G401.6 (cell line): ENCODE measurements at regions not wholly inside any gene's neighbourhood (a gene's known extent, or its start where the extent isn't known, plus 50 kb on each side); places are given as distances from the start of the nearest gene placed in this dataset.
A peak's percentile ranks its signal among the peaks of the same experiment; 100 is the strongest.
"Not testable (repeated sequence)": the region's sequence is repeated elsewhere in the genome, so short reads cannot be mapped to it uniquely, and the experiment has no call there.

ENCODE experiments used
- FAIRE-seq: peaks from 2 replicates; lab custom pipeline; 2012; peaks lifted over from hg19 to GRCh38; lab: Jason Lieb, UNC

GRCh38 chr20:52098186-52098585 is 93.4 kb downstream of the ZFP64 start:
- FAIRE-seq, result no peak

GRCh38 chr20:52096117-52096516 is 95.5 kb downstream of the ZFP64 start:
- no peak for FAIRE-seq

DNA sequence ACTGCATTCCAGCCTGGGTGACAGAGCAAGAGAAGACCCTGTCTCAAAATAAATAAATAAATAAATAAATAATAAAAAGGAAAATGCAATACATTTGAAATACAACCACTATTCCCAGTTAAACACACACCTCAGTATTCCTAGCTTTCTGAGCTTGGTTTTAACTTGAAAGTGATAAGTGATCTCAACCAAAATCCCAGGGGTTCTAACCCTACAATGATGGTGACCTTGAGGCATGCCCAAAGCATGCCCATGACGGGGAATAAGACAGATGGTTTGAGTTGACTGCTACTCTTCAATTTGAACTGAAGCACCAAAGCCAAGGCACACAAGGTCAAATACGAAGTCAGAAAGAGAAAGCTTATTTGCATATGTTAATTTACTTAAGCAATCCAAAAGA is 96.9 kb downstream of the ZFP64 start:
- no peak for FAIRE-seq

- no peak for FAIRE-seq
Measured at GRCh38 chr20:52093575-52093974, 98.0 kb downstream of the ZFP64 start.

- no peak for FAIRE-seq
Measured at GRCh38 chr20:52090035-52090434, 101.5 kb downstream of the ZFP64 start.

GRCh38 chr20:52087471-52087870 is 104.1 kb downstream of the ZFP64 start:
- FAIRE-seq, result no peak

- no peak for FAIRE-seq
Measured at GRCh38 chr20:52086878-52087277, 104.7 kb downstream of the ZFP64 start.

- no peak for FAIRE-seq
Measured at GRCh38 chr20:52084727-52085126, 106.9 kb downstream of the ZFP64 start.

GRCh38 chr20:52083627-52084232 is 107.8 kb downstream of the ZFP64 start:
- FAIRE-seq, result peak; percentile 94

- FAIRE-seq, result no peak
Measured at GRCh38 chr20:52082612-52083011, 109.0 kb downstream of the ZFP64 start.

DNA sequence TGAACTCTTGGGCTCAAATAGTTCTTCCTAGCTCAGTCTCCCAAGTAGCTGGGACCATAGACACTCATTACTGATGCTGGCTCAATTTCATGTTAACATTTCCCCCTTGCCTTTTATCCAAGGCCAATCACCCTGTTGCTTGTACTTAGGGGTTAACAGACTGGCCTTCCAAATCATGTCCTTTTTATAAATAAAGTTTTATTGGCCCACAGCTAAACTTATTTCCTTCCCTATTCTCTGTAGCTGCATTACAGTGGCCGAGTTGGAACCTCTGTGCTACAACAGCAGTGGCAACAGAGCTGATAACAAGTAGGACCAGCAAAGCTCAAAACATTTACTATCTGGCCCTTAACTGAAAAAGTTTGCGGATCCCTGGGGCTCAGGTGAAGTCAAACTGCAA is 109.8 kb downstream of the ZFP64 start:
- no peak for FAIRE-seq

GRCh38 chr20:52081066-52081465 is 110.5 kb downstream of the ZFP64 start:
- no peak for FAIRE-seq

GRCh38 chr20:52078289-52078688 is 113.3 kb downstream of the ZFP64 start:
- FAIRE-seq, result no peak

GRCh38 chr20:52076164-52076563 is 115.4 kb downstream of the ZFP64 start:
- no peak for FAIRE-seq

DNA sequence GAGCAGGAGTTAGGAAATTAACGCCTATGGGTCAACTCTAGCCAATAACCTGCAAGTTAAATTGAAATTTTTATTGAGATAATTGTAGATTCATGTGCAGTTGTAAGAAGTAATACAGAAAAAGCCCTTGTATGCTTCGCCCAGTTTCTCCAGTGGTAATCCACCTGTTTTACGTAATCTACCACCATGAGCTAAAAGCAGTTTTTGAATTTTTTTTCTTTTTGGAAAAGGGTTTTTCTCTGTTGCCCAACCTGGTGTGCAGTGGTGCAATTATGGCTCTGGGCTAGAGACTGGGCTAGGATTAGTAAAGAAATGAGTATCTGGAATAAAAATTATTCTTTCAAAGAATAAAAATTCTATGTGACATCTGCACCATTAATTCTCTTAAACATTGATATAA is 116.2 kb downstream of the ZFP64 start:
- no peak for FAIRE-seq

DNA sequence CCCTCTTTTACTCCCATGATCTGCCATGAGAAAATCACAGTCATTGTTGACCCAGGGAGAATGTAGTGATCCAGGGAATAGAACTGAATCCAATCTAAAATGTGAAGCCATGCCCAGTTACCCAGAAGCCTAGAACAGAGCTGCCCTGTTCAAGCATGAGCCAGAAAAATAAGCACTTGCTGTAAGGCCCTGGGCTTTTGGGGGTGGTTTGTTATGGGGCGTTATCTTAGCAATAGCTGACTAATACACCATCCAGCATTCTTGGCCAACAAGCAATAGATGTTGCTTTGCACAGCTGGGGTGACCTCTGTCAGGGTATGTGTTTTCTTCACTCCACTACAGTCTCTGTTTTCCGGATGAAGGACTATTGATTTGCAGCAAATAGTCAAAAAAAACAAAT is 120.4 kb downstream of the ZFP64 start:
- no peak for FAIRE-seq

DNA sequence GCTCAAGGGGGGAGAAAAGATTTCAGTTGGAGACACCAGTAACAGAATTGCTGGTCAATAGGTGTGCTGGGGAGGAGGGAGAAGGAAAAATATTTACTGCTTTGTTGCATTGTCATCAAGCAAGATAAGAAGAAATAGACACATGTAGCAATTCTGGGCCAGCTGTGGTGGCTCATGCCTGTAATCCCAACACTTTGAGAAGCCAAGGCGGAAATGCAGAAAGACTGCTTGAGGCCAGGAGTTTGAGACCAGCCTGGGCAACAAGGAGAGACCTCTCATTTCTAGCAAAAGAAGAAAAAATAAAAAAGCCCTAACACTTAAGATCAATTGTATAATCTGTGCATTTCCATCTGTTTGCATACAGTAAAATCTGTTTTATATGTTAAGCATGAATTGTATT is 126.6 kb downstream of the ZFP64 start:
- no peak for FAIRE-seq

DNA sequence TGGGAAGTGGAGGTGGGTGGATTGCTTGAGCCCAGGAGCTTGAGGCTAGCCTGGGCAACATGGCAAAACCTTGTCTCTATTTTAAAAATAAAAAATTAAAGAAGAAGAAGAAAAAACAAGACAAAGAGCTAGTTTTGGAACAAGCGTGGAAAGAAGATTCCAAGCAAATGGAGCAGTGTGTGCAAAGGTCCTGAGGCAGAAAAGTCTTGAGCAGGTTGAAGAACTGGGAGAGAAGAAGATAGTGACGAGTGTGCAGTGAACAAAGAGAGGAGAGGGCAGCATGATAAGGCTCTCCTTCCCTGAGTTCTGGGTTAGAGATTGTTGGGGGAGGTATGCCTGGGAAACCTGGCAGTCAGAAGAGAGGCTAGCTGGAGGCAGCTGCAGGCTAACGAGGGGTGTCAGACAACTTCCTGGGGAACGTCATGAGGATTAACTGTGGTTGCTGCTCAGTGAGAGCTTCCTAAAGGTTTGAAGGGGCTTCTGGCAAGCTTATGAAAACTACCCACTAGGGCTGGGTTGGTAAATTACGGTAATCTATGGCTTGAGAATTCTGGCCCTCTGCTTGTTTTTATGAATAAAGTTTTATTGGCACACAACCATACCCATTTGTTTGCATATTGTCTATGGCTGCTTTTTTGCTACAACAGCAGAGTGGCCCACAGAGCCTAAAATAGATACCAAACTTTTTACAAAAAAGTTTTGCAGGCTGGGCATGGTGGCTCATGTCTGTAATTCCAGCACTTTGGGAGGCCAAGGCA is 128.9 kb downstream of the ZFP64 start:
- no peak for FAIRE-seq

DNA sequence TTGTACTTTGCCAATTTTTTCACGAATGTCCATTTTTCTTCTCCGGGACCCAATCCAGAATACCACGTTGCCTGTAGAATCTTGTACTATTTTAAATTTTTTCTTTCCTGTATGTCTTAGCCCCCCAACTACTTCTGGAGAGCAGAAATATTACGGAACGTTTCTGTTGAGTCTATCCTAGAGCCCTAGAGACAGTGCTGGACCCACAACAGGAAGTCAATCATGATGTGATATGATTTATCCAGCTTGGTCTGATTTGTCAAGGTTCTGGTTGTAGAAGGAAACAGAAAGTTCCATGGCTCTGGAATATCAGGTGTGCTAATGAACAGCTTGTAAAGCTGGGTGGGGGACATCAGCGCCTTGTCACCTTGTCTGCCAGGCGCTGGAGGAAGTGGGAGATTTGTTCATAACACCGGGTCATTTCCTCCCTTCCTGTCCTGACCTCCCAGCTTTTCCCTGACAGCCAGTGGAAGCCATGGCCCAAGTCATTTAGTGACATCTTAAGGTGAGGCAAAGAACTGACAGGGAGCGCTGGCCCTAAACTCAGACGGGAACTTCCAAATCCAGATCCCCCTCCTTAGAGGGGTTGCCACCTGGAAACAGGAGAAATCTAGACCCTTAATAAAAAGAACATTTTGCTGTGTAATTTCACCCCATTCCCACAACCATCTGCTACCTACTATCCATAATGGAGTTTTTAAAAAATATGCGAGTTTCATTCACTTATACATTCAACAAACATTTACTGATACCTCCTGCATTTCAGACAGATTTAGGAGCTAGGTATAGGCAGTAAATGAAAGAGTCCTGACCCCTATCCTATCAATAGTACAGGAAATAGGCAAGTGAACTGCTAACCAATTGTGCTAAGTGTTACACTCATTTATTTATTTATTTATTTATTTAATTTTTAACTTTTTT is 130.5 kb downstream of the ZFP64 start:
- peak; percentile 39 for FAIRE-seq

DNA sequence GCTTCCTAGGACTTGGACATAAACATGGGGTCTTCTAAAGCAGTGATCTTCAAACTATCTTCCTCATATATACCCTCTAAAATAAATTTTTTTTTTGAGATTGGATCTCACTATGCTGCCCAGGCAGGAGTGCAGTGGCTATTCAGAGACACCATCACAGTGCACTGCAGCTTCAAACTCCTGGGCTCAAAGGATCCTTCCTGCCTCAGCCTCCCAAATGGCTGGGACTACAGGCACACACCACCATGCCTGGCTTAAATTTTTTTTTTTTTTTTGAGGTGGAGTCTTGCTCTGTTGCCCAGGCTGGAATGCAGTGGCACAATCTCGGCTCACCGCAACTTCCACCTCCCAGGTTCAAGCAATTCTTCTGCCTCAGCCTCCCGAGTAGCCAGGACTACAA is 134.4 kb downstream of the ZFP64 start:
- not testable (repeated sequence) for FAIRE-seq

- no peak for FAIRE-seq
Measured at GRCh38 chr20:52056203-52057062, 135.1 kb downstream of the ZFP64 start.

DNA sequence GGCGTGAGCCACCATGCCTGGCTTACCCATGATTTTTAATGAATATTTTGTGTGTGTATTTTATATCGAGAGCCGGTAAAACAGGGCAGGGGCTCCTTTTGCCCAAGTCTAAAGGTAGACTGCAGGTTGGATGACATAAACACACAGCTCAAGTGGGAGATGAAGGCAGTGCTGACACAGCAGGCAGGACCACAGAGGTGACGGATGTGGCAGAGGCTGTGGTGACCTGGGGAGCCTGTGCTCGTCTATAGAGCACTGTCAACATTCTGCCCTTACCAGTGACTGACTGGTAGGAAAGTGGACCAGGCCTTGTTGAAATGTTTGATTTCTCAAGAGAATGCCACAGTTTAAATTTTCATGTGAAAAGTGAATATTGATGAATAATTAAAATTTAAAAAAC is 137.5 kb downstream of the ZFP64 start:
- FAIRE-seq, result no peak
